Stomach (tissue), 4 donors: ENCODE measurements at regions not wholly inside any gene's neighbourhood (a gene's known extent, or its start where the extent isn't known, plus 50 kb on each side); places are given as distances from the start of the nearest gene placed in this dataset.

Experiments used
- EP300 ChIP-seq: sonication (generic); formaldehyde crosslinking; IDR thresholded peaks from one replicate; pipeline ENCODE4 v1.6.1; 2017; ENCODE audit warnings: antibody characterized with exemption
- POLR2A ChIP-seq, 4 donors: fragments of 450-650 bp; IDR thresholded peaks; one replicate each; pipeline ENCODE4 v1.6.1; 2016; ENCODE audit warnings: antibody characterized with exemption in 4 of 4, control low read depth in 2 of 4, mild to moderate bottlenecking in 1 of 4, moderate library complexity in 1 of 4
- POLR2AphosphoS5 ChIP-seq, 3 donors: sonication (generic); formaldehyde crosslinking; IDR thresholded peaks; one replicate each; pipeline ENCODE4 v1.6.1; 2016; ENCODE audit warnings: antibody characterized with exemption in 3 of 3
- TF ChIP-seq, protein P1 (sequence below), 7 experiments: fragments of 450-650 bp in 4 of 7; fragments of 200-600 bp in 3 of 7; sonication (generic) in 3 of 7; IDR thresholded peaks; one replicate each; pipeline ENCODE4 v1.5.1; 2016 to 2019; ENCODE audit warnings: antibody characterized with exemption in 7 of 7, control low read depth in 2 of 7, mild to moderate bottlenecking in 1 of 7

DNA sequence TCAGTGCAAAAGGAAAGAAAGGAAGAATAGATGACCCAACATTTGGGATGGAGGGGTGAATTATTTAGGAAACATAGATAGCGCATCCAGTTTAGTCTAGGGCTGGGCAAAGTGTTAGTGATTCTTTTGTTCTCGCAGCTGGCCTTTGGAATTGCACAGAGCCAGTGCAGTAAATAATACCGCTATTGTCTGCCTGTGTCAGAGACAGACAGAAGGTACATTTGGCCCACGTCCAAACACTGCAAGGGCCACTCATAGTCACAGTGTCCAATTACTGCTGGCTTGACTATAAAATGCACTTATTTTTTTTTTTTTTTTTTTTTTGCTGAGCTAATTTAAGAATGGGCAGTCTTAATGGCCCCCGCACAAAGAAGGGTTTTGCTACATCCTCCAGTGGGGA is 638.6 kb downstream of the BCL11B start:
- no peak for TF ChIP-seq EP300
- TF ChIP-seq, protein P1, sequence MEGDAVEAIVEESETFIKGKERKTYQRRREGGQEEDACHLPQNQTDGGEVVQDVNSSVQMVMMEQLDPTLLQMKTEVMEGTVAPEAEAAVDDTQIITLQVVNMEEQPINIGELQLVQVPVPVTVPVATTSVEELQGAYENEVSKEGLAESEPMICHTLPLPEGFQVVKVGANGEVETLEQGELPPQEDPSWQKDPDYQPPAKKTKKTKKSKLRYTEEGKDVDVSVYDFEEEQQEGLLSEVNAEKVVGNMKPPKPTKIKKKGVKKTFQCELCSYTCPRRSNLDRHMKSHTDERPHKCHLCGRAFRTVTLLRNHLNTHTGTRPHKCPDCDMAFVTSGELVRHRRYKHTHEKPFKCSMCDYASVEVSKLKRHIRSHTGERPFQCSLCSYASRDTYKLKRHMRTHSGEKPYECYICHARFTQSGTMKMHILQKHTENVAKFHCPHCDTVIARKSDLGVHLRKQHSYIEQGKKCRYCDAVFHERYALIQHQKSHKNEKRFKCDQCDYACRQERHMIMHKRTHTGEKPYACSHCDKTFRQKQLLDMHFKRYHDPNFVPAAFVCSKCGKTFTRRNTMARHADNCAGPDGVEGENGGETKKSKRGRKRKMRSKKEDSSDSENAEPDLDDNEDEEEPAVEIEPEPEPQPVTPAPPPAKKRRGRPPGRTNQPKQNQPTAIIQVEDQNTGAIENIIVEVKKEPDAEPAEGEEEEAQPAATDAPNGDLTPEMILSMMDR (IDR thresholded peaks at IDR 0.05), result no peak
- TF ChIP-seq POLR2AphosphoS5 (IDR thresholded peaks at IDR 0.05), result no peak
- TF ChIP-seq POLR2A (IDR thresholded peaks at IDR 0.05), result no peak
